HL-60 (cell line): ENCODE measurements at regions not wholly inside any gene's neighbourhood (a gene's known extent, or its start where the extent isn't known, plus 50 kb on each side); places are given as distances from the start of the nearest gene placed in this dataset.

Source experiments
- DNase-seq, 2 experiments: peaks; one replicate each; pipeline ENCODE4 v3.0.0-alpha.2; 2010 to 2020; ENCODE audit warnings: low read depth in 1 of 2, low spot score in 1 of 2
- H3K27ac ChIP-seq: fragments of 250-450 bp; sonication (Bioruptor Pico); replicated peaks from 2 replicates; pipeline ENCODE4 v1.5.1; 2020; ENCODE audit warnings: mild to moderate bottlenecking, moderate library complexity
- H3K27me3 ChIP-seq: fragments of 250-450 bp; sonication (Bioruptor Pico); 2 replicates; pipeline ENCODE4 v1.5.1; 2021; ENCODE audit warnings: mild to moderate bottlenecking, moderate library complexity; ENCODE audit not compliant: insufficient read depth, poor library complexity, severe bottlenecking
- H3K4me3 ChIP-seq: replicated peaks from 2 replicates; pipeline ENCODE4 v1.5.1; 2011; ENCODE audit warnings: mild to moderate bottlenecking, control low read depth, low read length; ENCODE audit not compliant: insufficient read depth
- GABPA ChIP-seq: IDR thresholded peaks from 2 replicates; pipeline ENCODE4 v1.6.1; 2012; ENCODE audit warnings: low read depth
- POLR2AphosphoS5 ChIP-seq: IDR thresholded peaks from 2 replicates; pipeline ENCODE4 v1.6.1; 2012; ENCODE audit warnings: low read depth
- SPI1 ChIP-seq: IDR thresholded peaks from 2 replicates; pipeline ENCODE4 v1.6.1; 2012; ENCODE audit warnings: low read depth, mild to moderate bottlenecking, borderline replicate concordance
- TF ChIP-seq, protein P1 (sequence below): IDR thresholded peaks from 2 replicates; pipeline ENCODE4 v1.6.1; 2012; ENCODE audit warnings: low read depth; ENCODE audit not compliant: insufficient replicate concordance
- TF ChIP-seq, protein P2 (sequence below): IDR thresholded peaks from one replicate; pipeline ENCODE4 v1.5.1; 2011; ENCODE audit warnings: low read length, control low read depth, inconsistent platforms; ENCODE audit not compliant: insufficient read depth

DNA sequence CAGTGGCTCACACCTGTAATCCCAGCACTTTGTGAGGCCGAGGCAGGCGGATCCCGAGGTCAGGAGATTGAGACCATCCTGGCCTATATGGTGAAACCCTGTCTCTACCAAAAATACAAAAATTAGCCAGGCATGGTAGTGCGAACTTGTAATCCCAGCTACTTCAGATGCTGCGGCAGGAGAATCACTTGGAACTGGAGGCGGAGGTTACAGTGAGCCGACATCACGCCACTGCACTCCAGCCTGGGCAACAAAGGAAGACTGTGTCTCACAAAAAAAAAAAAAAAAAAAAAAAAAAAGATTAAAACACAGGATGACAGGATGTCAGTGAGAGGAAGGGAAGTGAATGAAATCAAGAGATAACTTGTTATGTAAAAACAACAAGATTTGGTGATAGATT, 1158.5 kb downstream of the PCDH9 start:
- Histone ChIP-seq H3K27ac (no peak overlapping the region), H3K27me3 (no peaks in the 10 kb centered on the region), H3K4me3 (no peak overlapping the region)
- no peak for DNase-seq
- TF ChIP-seq POLR2AphosphoS5 (no peak), GABPA (no peak), SPI1 (no peak)
- TF ChIP-seq, protein P1, sequence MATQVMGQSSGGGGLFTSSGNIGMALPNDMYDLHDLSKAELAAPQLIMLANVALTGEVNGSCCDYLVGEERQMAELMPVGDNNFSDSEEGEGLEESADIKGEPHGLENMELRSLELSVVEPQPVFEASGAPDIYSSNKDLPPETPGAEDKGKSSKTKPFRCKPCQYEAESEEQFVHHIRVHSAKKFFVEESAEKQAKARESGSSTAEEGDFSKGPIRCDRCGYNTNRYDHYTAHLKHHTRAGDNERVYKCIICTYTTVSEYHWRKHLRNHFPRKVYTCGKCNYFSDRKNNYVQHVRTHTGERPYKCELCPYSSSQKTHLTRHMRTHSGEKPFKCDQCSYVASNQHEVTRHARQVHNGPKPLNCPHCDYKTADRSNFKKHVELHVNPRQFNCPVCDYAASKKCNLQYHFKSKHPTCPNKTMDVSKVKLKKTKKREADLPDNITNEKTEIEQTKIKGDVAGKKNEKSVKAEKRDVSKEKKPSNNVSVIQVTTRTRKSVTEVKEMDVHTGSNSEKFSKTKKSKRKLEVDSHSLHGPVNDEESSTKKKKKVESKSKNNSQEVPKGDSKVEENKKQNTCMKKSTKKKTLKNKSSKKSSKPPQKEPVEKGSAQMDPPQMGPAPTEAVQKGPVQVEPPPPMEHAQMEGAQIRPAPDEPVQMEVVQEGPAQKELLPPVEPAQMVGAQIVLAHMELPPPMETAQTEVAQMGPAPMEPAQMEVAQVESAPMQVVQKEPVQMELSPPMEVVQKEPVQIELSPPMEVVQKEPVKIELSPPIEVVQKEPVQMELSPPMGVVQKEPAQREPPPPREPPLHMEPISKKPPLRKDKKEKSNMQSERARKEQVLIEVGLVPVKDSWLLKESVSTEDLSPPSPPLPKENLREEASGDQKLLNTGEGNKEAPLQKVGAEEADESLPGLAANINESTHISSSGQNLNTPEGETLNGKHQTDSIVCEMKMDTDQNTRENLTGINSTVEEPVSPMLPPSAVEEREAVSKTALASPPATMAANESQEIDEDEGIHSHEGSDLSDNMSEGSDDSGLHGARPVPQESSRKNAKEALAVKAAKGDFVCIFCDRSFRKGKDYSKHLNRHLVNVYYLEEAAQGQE = no peak
- TF ChIP-seq, protein P2, sequence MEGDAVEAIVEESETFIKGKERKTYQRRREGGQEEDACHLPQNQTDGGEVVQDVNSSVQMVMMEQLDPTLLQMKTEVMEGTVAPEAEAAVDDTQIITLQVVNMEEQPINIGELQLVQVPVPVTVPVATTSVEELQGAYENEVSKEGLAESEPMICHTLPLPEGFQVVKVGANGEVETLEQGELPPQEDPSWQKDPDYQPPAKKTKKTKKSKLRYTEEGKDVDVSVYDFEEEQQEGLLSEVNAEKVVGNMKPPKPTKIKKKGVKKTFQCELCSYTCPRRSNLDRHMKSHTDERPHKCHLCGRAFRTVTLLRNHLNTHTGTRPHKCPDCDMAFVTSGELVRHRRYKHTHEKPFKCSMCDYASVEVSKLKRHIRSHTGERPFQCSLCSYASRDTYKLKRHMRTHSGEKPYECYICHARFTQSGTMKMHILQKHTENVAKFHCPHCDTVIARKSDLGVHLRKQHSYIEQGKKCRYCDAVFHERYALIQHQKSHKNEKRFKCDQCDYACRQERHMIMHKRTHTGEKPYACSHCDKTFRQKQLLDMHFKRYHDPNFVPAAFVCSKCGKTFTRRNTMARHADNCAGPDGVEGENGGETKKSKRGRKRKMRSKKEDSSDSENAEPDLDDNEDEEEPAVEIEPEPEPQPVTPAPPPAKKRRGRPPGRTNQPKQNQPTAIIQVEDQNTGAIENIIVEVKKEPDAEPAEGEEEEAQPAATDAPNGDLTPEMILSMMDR = no peak

DNA sequence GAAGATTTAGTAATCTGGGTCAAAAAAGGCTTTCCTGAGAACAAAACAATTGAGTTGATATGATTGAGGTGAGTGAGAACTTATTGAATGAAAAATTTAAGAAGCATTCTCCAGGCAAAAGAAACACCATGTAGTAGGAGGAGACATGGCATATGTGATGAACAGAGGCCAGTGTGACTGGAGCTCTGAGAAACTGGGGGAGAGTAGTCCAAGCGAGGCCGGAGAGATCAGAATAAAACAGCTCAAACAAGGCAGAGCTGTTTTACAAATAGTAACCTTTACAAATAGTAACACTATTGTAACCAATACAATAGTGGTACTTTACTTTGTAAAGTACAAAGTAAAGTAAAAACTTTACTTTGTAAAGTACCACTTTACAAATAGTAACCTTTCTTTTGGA, 1159.1 kb downstream of the PCDH9 start:
- TF ChIP-seq, protein P1 = no peak
- TF ChIP-seq POLR2AphosphoS5 (no peak), SPI1 (no peak), GABPA (no peak)
- TF ChIP-seq, protein P2 = no peak
- no peak for DNase-seq
- Histone ChIP-seq H3K4me3 (no peak overlapping the region), H3K27ac (no peak overlapping the region), H3K27me3 (no peaks in the 10 kb centered on the region)

DNA sequence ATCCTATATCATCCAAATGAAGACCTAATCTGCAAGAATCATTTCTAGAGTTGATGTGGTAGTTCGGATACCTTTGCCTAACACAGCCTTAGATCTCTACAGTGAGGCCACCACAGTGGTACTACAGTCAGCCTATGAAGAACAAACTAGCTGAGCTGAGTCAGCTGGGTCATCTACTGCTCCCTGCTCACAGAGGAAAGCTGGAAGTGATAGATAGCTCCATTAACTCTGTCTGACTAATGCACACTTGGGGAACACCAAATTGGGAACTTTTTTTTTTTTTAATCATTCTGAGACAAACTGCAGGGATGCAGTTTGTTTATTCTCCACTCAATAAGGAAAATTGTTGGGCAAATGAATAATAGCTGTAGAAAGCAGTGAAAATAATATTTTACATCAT, 1160.6 kb downstream of the PCDH9 start:
- no peak for DNase-seq
- Histone ChIP-seq H3K27ac (no peak overlapping the region), H3K27me3 (no peaks in the 10 kb centered on the region), H3K4me3 (no peak overlapping the region)
- TF ChIP-seq SPI1 (no peak), POLR2AphosphoS5 (no peak), GABPA (no peak)
- TF ChIP-seq, protein P1 = no peak
- TF ChIP-seq, protein P2 = no peak
